ENCODE measurements at regions not wholly inside any gene's neighbourhood (a gene's known extent, or its start where the extent isn't known, plus 50 kb on each side); places are given as distances from the start of the nearest gene placed in this dataset.

DNA sequence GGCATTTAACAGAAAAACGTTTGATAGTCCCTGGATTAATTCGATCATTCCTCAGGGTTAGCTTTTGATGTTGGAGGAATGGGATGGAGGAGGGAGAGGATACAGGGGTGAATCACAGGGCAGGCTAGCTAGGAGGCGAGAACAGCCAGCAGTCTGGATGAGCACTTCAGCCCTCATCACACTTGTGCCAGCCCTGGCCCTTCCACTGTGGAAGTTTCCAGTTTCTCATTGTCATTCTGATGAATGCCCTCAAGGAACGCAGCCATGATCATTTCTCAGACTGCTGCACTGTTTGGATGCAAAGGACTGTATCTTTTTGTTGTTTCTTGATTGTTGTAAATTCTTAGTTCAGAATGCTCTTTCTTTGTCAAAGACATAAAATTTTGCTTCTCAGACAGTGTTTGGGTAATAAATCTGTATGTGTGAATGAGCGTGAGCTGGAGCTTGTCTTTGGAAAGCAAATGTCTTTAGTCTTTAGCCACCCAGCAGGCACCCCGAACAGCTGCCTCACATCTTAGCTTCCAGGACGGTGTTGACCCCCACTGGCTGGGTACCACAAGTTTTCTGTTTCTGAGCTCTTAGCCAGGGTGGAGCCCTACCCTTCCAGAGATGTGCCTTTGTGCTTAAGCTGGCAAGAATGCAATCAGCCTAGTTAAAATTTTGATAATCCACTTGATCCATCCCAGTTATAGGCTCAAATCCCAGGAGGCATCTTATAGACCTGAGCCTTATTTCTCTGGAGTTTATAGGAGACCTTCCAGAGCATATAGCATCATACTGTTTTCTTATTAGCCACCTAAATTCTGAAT is 121.1 kb downstream of the PDCD6IP start:
- Histone ChIP-seq H3K4me3 (ENCODE audit: low read depth, low read length) (no peak overlapping the region), H3K27ac (no peak overlapping the region), H3K27me3 (ENCODE audit: insufficient read depth, low read depth, severe bottlenecking) (no peaks in the 10 kb centered on the region), H3K9me3 (ENCODE audit: severe bottlenecking) (no peaks in the 10 kb centered on the region), H3K36me3 (no peaks in the 10 kb centered on the region)
- TF ChIP-seq, protein P1, sequence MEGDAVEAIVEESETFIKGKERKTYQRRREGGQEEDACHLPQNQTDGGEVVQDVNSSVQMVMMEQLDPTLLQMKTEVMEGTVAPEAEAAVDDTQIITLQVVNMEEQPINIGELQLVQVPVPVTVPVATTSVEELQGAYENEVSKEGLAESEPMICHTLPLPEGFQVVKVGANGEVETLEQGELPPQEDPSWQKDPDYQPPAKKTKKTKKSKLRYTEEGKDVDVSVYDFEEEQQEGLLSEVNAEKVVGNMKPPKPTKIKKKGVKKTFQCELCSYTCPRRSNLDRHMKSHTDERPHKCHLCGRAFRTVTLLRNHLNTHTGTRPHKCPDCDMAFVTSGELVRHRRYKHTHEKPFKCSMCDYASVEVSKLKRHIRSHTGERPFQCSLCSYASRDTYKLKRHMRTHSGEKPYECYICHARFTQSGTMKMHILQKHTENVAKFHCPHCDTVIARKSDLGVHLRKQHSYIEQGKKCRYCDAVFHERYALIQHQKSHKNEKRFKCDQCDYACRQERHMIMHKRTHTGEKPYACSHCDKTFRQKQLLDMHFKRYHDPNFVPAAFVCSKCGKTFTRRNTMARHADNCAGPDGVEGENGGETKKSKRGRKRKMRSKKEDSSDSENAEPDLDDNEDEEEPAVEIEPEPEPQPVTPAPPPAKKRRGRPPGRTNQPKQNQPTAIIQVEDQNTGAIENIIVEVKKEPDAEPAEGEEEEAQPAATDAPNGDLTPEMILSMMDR (IDR thresholded peaks at IDR 0.05; ENCODE audit: low read depth, low read length): no peak
- DNase-seq: no peak

DNA sequence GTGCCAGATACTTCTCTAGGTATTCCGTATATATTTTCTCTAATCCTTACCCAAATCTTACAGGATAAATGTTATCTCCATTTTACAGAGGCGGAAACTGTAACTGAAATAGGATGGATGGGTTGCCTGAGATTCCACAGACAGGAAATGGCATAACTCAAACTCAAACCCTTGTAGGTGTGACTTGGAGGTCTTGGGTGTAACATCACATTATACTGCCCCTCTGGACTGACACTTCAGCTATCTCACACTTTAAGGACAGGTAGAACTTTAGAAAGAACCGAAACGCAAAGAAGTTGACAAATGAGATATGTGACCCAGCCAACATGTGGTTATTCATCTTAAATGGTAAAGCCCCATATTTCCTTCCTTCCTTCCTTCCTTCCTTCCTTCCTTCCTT is 122.1 kb downstream of the PDCD6IP start:
- H3K36me3 ChIP-seq: no peaks in the 10 kb centered on the region
- TF ChIP-seq, protein P1 (IDR thresholded peaks at IDR 0.05; ENCODE audit: low read depth, low read length): no peak

DNA sequence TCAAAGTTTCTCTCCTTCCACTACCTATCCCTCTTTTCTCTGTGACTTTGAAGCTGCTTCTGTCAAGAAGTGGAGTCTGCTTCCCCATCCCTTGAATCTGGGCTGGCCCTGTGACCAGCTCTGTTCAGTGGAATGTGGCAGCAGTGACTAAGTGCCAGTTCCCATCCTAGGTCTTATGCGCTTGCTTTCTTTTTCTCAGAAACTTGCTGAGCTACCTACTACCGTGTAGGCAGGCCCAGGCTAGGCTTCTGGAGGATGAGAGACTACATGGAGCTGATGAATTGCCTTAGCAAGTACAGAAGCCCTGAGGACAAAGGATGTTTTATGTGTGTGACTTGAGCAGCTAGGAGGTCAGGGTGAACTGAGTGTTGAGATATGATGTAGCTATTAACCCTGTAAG is 123.2 kb downstream of the PDCD6IP start:
- no peak for DNase-seq
- H3K4me3 ChIP-seq (ENCODE audit: low read depth, low read length): no peak overlapping the region
- TF ChIP-seq, protein P1 (IDR thresholded peaks at IDR 0.05; ENCODE audit: low read depth, low read length): no peak
- H3K9me3 ChIP-seq (ENCODE audit: severe bottlenecking): no peaks in the 10 kb centered on the region
- H3K27me3 ChIP-seq (ENCODE audit: insufficient read depth, low read depth, severe bottlenecking): no peaks in the 10 kb centered on the region
- H3K36me3 ChIP-seq: no peaks in the 10 kb centered on the region
- H3K27ac ChIP-seq: no peak overlapping the region

More for the DNA sequence above, 122.1 kb downstream of the PDCD6IP start:
- no peaks in the 10 kb centered on the region for H3K9me3 ChIP-seq (ENCODE audit: severe bottlenecking)
- H3K4me3 ChIP-seq (ENCODE audit: low read depth, low read length): no peak overlapping the region
- H3K27me3 ChIP-seq (ENCODE audit: insufficient read depth, low read depth, severe bottlenecking): no peaks in the 10 kb centered on the region
- H3K27ac ChIP-seq: no peak overlapping the region
- DNase-seq: no peak

DNA sequence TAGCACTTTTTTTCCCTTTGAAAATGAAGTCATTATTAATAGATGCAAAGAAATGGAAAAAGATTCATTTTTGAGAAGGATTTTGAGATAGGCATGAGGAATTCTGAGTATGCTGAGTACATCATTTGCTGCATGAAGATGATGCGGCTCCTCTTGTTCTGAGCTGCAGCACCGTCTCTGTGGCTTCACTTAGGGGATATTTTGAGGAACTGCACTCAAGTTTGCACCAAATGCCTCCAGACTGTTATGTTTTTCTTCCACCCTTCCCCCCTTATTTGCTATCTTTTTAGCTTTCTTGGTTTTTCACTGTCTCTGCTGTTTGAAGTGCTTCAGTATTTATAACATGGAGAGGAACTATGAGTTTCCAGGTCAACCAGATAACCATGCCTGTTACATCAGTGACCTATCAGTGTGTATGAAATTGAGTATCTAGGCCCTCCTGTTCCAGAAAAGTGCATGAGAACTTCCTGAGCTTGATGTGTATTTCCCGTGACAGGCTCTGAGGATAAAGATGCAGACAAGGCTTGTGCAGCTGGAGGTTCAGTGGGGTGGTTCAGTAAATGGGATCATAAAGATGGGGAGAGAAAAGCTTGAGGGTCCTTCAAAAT is 128.7 kb downstream of the PDCD6IP start:
- no peak overlapping the region for H3K27ac ChIP-seq
- H3K4me3 ChIP-seq (ENCODE audit: low read depth, low read length): no peak overlapping the region
- H3K36me3 ChIP-seq: no peaks in the 10 kb centered on the region
- no peak for DNase-seq
- TF ChIP-seq, protein P1 (IDR thresholded peaks at IDR 0.05; ENCODE audit: low read depth, low read length): no peak
- no peaks in the 10 kb centered on the region for H3K9me3 ChIP-seq (ENCODE audit: severe bottlenecking)
- no peaks in the 10 kb centered on the region for H3K27me3 ChIP-seq (ENCODE audit: insufficient read depth, low read depth, severe bottlenecking)

DNA sequence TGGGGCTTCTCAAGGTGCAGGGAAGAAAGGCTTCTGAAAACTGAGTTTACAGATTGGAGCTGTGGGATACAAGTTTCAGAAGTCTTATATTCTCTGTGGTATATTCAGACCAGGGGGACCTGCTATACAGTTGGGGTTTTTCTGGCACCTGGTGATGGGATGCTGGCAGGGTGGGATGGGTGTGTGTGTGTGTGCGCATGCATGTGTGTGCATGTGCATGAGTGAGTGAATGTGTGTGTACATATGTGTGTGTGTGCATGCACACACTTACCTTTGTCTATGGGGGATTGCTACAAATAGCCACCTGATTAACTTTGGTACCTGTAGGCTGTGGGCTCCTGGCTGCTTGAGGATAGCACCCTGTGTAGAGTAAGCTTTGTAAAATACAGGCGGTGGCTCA is 131.4 kb downstream of the PDCD6IP start:
- no peak overlapping the region for H3K27ac ChIP-seq
- H3K27me3 ChIP-seq (ENCODE audit: insufficient read depth, low read depth, severe bottlenecking): no peaks in the 10 kb centered on the region
- no peaks in the 10 kb centered on the region for H3K9me3 ChIP-seq (ENCODE audit: severe bottlenecking)
- DNase-seq: peak; percentile 26
- no peak overlapping the region for H3K4me3 ChIP-seq (ENCODE audit: low read depth, low read length)
- no peaks in the 10 kb centered on the region for H3K36me3 ChIP-seq
- TF ChIP-seq, protein P1 (IDR thresholded peaks at IDR 0.05; ENCODE audit: low read depth, low read length): no peak

All from WERI-Rb-1 (cell line).